Cardiac fibroblast (primary cell): ENCODE measurements at regions not wholly inside any gene's neighbourhood (a gene's known extent, or its start where the extent isn't known, plus 50 kb on each side); places are given as distances from the start of the nearest gene placed in this dataset.
"Not testable (repeated sequence)": the region's sequence is repeated elsewhere in the genome, so short reads cannot be mapped to it uniquely, and the experiment has no call there.

Source experiments
- DNase-seq, 2 donors: peaks; one replicate each; pipeline versions ENCODE4 v3.0.0 to v3.0.0-alpha.2; 2010; ENCODE audit warnings: low read depth in 2 of 2
- H3K4me3 ChIP-seq, 2 donors: replicated peaks in 1 of 2; 1 replicate in 1 of 2; 2 replicates in 1 of 2; pipeline ENCODE4 v1.5.1; 2011; ENCODE audit warnings: low read depth in 2 of 2, low read length in 2 of 2, mild to moderate bottlenecking in 2 of 2, moderate library complexity in 1 of 2
- CTCF ChIP-seq: IDR thresholded peaks from one replicate; pipeline ENCODE4 v1.5.1; 2011; ENCODE audit warnings: low read depth, mild to moderate bottlenecking, low read length, inconsistent platforms

- TF ChIP-seq CTCF, result peak; percentile 57
- peak; percentile 58 to 75 for DNase-seq
- H3K4me3 ChIP-seq, result not testable (repeated sequence)
Observed at GRCh38 chr12:9468998-9469397, 138.7 kb downstream of the KLRB1 start.

- not testable (repeated sequence) for H3K4me3 ChIP-seq, DNase-seq
Observed at GRCh38 chr12:9468144-9468543, 139.6 kb downstream of the KLRB1 start.

GRCh38 chr12:9464408-9464807, 143.3 kb downstream of the KLRB1 start:
- no peak for DNase-seq
- H3K4me3 ChIP-seq, result no peak overlapping the region
- no peak for TF ChIP-seq CTCF

- DNase-seq, result peak; percentile 77 to 90
- H3K4me3 ChIP-seq, result not testable (repeated sequence)
Observed at GRCh38 chr12:9455516-9455915, 152.2 kb downstream of the KLRB1 start.

GRCh38 chr12:9454021-9454420, 153.7 kb downstream of the KLRB1 start:
- not testable (repeated sequence) for H3K4me3 ChIP-seq, DNase-seq

- DNase-seq, result peak in 1 of 2 donors; percentile 16
- H3K4me3 ChIP-seq, result not testable (repeated sequence)
Observed at GRCh38 chr12:9450127-9450567, 157.6 kb downstream of the KLRB1 start.

- not testable (repeated sequence) for H3K4me3 ChIP-seq, DNase-seq
Observed at GRCh38 chr12:9449657-9450126, 158.0 kb downstream of the KLRB1 start.

- H3K4me3 ChIP-seq, result no peak overlapping the region
- no peak for TF ChIP-seq CTCF
- no peak for DNase-seq
Observed at GRCh38 chr12:9449181-9449580, 158.5 kb downstream of the KLRB1 start.

GRCh38 chr12:9448648-9449047, 159.1 kb downstream of the KLRB1 start:
- DNase-seq, result not testable (repeated sequence)
- peak overlapping the region; percentile 59 to 61 for H3K4me3 ChIP-seq

- peak overlapping the region; percentile 59 to 61 for H3K4me3 ChIP-seq
- DNase-seq, result peak; percentile 79 to 82
Observed at GRCh38 chr12:9447791-9448614, 159.7 kb downstream of the KLRB1 start.

GRCh38 chr12:9446883-9447761, 160.6 kb downstream of the KLRB1 start:
- H3K4me3 ChIP-seq, result peak overlapping the region; percentile 59 to 61
- DNase-seq, result not testable (repeated sequence)

GRCh38 chr12:9440428-9440827, 167.3 kb downstream of the KLRB1 start:
- DNase-seq, H3K4me3 ChIP-seq: not testable (repeated sequence)

GRCh38 chr12:9435682-9436081, 172.0 kb downstream of the KLRB1 start:
- DNase-seq, H3K4me3 ChIP-seq: not testable (repeated sequence)

GRCh38 chr12:9430385-9430784, 177.3 kb downstream of the KLRB1 start:
- not testable (repeated sequence) for DNase-seq, H3K4me3 ChIP-seq

- DNase-seq, H3K4me3 ChIP-seq: not testable (repeated sequence)
Observed at GRCh38 chr12:9428856-9429255, 178.9 kb downstream of the KLRB1 start.
